BE2C (cell line): ENCODE measurements at regions not wholly inside any gene's neighbourhood (a gene's known extent, or its start where the extent isn't known, plus 50 kb on each side); places are given as distances from the start of the nearest gene placed in this dataset.

ENCODE experiments used
- DNase-seq: peaks from one replicate; pipeline ENCODE4 v3.0.0-alpha.2; 2020
- H3K27me3 ChIP-seq: fragments of 250-450 bp; sonication (Bioruptor Pico); 2 replicates; pipeline ENCODE4 v1.5.1; 2020; ENCODE audit warnings: mild to moderate bottlenecking
- H3K36me3 ChIP-seq: fragments of 250-450 bp; sonication (Bioruptor Pico); 2 replicates; pipeline ENCODE4 v1.5.1; 2020; ENCODE audit warnings: mild to moderate bottlenecking
- H3K4me1 ChIP-seq: fragments of 250-450 bp; sonication (Bioruptor Pico); 2 replicates; pipeline ENCODE4 v1.5.1; 2020
- H3K4me3 ChIP-seq: 2 replicates; pipeline ENCODE4 v1.5.1; 2011; ENCODE audit warnings: low read depth, low read length
- H3K9me3 ChIP-seq: fragments of 250-450 bp; sonication (Bioruptor Pico); 2 replicates; pipeline ENCODE4 v1.5.1; 2020
- TF ChIP-seq, protein P1 (sequence below): IDR thresholded peaks from 2 replicates; pipeline ENCODE4 v1.5.1; 2012; ENCODE audit warnings: mild to moderate bottlenecking, low read depth, low read length

DNA sequence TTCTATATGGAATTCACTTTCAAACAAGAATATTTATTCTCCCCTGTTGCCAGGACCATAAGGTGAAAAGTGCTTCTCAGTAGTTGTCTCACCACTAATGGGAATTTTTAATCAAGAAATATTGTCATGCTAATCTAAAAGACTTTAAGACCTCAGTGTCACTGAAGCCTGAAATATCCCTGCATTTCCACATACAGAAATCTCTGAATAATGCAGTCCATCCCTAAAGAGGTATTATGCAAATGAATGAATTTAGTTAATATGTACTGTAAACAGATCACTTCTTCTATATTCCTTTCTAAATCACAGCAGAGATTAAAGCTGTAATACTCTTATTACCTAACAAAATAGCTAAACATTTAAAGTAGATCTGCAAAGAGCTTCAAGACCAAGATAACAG is 531.1 kb upstream of the CDH6 start:
- Histone ChIP-seq H3K36me3 (no peaks in the 10 kb centered on the region), H3K4me1 (no peaks in the 10 kb centered on the region; the same call in 1 of the 2 replicates), H3K27me3 (no peaks in the 10 kb centered on the region), H3K4me3 (no peak overlapping the region), H3K9me3 (no peaks in the 10 kb centered on the region)
- TF ChIP-seq, protein P1, sequence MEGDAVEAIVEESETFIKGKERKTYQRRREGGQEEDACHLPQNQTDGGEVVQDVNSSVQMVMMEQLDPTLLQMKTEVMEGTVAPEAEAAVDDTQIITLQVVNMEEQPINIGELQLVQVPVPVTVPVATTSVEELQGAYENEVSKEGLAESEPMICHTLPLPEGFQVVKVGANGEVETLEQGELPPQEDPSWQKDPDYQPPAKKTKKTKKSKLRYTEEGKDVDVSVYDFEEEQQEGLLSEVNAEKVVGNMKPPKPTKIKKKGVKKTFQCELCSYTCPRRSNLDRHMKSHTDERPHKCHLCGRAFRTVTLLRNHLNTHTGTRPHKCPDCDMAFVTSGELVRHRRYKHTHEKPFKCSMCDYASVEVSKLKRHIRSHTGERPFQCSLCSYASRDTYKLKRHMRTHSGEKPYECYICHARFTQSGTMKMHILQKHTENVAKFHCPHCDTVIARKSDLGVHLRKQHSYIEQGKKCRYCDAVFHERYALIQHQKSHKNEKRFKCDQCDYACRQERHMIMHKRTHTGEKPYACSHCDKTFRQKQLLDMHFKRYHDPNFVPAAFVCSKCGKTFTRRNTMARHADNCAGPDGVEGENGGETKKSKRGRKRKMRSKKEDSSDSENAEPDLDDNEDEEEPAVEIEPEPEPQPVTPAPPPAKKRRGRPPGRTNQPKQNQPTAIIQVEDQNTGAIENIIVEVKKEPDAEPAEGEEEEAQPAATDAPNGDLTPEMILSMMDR = no peak
- DNase-seq = no peak

DNA sequence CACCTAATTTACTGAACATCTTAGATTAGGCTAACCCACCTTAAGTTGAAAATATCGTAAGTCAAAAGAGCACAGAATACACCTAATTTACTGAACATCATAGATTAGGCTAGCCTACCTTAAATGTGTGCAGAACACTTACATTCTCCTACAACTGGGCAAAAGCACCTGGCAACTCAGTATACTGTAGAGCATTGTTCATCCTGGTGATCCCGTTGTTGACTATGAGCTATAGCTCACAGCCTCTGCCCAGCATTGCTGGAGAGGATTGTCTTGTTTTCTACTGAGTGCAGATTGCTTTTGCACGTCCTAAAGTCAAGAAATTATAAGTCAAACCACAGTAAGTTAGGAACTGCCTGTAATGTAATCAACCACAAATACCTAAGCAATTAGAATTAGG is 531.8 kb upstream of the CDH6 start:
- H3K9me3 ChIP-seq = no peaks in the 10 kb centered on the region
- H3K27me3 ChIP-seq = no peaks in the 10 kb centered on the region
- TF ChIP-seq, protein P1 = no peak
- no peaks in the 10 kb centered on the region; the same call in 1 of the 2 replicates for H3K4me1 ChIP-seq
- H3K36me3 ChIP-seq = no peaks in the 10 kb centered on the region
- DNase-seq = no peak
- no peak overlapping the region for H3K4me3 ChIP-seq

DNA sequence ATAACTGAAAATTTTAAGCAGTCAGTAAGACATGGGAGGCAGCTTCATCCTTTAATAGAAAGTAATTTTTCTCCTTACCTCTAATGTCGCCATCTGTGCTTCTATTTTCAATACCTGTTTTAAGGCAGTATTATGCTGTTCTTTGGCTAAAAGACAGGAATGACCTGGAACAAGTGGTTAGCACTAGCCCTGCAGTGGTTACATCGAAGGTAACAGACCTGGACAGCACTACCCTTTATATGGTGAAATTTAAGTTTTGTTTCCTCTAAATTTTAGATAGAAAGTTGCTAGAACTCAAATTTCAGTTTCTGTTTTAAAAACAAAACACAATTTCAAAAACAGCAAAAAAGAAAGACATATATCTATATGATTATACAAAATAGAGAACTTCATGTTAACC is 534.1 kb upstream of the CDH6 start:
- no peak for DNase-seq
- TF ChIP-seq, protein P1 = no peak
- Histone ChIP-seq H3K36me3 (no peaks in the 10 kb centered on the region), H3K27me3 (no peaks in the 10 kb centered on the region), H3K4me1 (no peaks in the 10 kb centered on the region; the same call in 1 of the 2 replicates), H3K9me3 (no peaks in the 10 kb centered on the region), H3K4me3 (no peak overlapping the region)

DNA sequence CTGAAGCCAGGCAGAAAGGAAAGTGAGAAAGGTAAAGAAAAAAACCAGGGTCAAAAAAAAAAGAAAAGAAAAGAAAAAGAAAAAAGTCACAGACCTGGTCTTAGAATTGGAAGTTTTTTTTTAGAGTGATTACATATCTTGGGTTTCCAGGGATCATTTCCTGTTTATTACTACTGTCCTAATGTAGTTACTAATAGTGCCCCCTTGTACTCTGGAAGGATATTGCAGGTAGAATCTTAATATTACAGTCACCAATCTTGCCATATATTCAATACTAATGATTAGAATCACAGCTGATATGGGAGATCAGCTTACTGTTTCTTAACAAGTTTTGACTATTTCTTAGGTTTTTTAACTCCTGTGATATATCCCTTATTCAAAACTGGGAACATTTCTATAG is 543.2 kb upstream of the CDH6 start:
- TF ChIP-seq, protein P1 = no peak; the same call in 1 of the 2 replicates
- DNase-seq = no peak
- Histone ChIP-seq H3K36me3 (no peaks in the 10 kb centered on the region), H3K9me3 (no peaks in the 10 kb centered on the region), H3K4me3 (no peak overlapping the region), H3K27me3 (no peaks in the 10 kb centered on the region), H3K4me1 (no peaks in the 10 kb centered on the region)

DNA sequence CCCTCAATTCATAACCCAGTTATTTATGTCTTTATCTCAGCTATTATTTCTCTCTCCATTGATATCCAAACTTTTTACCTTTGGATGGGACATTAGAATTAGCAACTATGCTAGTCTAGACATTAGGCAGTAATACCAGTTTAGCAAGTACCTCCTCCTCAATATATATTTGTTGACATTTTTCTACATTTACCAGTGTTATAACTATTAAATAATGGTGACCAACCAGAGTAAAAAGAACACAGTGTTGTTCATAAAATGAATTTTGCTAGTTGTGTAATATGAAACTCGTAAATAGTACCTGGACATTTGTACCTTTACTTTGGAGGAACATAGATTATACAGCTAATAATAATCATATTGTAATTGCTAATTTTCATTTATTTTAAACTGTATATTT is 554.6 kb upstream of the CDH6 start:
- H3K36me3 ChIP-seq = no peaks in the 10 kb centered on the region
- no peak for DNase-seq
- no peaks in the 10 kb centered on the region for H3K4me1 ChIP-seq
- H3K9me3 ChIP-seq = no peaks in the 10 kb centered on the region
- H3K27me3 ChIP-seq = no peaks in the 10 kb centered on the region
- TF ChIP-seq, protein P1 = no peak
- H3K4me3 ChIP-seq = no peak overlapping the region

DNA sequence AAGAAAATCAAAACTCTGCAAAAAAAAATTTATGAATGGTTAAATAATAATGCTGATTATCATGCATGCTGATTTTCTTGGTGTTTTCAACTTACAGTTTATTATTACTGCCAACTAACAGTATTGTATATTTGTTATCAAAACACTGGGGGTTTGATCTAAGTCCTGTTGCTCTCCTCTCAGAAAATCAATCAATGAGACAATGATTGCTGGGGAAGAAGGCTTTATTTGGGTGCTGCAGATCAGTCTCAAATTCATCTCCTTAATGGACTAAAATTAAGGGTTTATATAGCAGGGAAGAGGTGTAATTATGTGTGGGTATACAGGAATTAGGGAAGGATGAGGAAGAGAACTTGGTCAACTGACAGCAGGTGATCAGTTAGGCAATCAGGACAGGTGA is 565.5 kb upstream of the CDH6 start:
- TF ChIP-seq, protein P1 = no peak
- DNase-seq = no peak
- H3K4me1 ChIP-seq = no peaks in the 10 kb centered on the region

More for the DNA sequence above, 565.5 kb upstream of the CDH6 start:
- Histone ChIP-seq H3K36me3 (no peaks in the 10 kb centered on the region), H3K9me3 (no peaks in the 10 kb centered on the region), H3K4me3 (no peak overlapping the region), H3K27me3 (no peaks in the 10 kb centered on the region)
